HL-60 (cell line): ENCODE measurements at regions not wholly inside any gene's neighbourhood (a gene's known extent, or its start where the extent isn't known, plus 50 kb on each side); places are given as distances from the start of the nearest gene placed in this dataset.

ENCODE experiments used
- CTCF ChIP-seq: IDR thresholded peaks from one replicate; pipeline ENCODE4 v1.5.1; 2011; ENCODE audit warnings: low read length, control low read depth, inconsistent platforms; ENCODE audit not compliant: insufficient read depth
- POLR2AphosphoS5 ChIP-seq: IDR thresholded peaks from 2 replicates; pipeline ENCODE4 v1.6.1; 2012; ENCODE audit warnings: low read depth
- REST ChIP-seq: IDR thresholded peaks from 2 replicates; pipeline ENCODE4 v1.6.1; 2012; ENCODE audit warnings: low read depth; ENCODE audit not compliant: insufficient replicate concordance
- SPI1 ChIP-seq: IDR thresholded peaks from 2 replicates; pipeline ENCODE4 v1.6.1; 2012; ENCODE audit warnings: low read depth, mild to moderate bottlenecking, borderline replicate concordance

- no peak for TF ChIP-seq CTCF
- TF ChIP-seq POLR2AphosphoS5: no peak
- TF ChIP-seq REST: no peak
- no peak for TF ChIP-seq SPI1
Observed at GRCh38 chr3:140809316-140809715, 131.5 kb downstream of the TRIM42 start.
